Left colon (tissue), 2 donors: ENCODE measurements at regions not wholly inside any gene's neighbourhood (a gene's known extent, or its start where the extent isn't known, plus 50 kb on each side); places are given as distances from the start of the nearest gene placed in this dataset.
"Not testable (repeated sequence)": the region's sequence is repeated elsewhere in the genome, so short reads cannot be mapped to it uniquely, and the experiment has no call there.

Source experiments
- ATAC-seq: fragments of 200-7000 bp; cut with Tn5 transposase; one replicate; pipeline ENCODE4 v1.9.1; 2020; ENCODE audit warnings: mild to moderate bottlenecking, moderate library complexity
- DNase-seq, 2 donors: peaks; one replicate each; pipeline ENCODE4 v3.0.0-alpha.2; 2020
- intact Hi-C, 2 donors: fragments of 100-400 bp; cut with DNase I in 1 of 2; cut with micrococcal nuclease in 1 of 2; formaldehyde crosslinking; loops; one replicate each; pipeline versions ENCODE4 v1.11.2 to v1.14.0; 2022; cut with DNase I, micrococcal nuclease
- donor health status: DM: no; HTN: no; CAD: no.
- donor health status: DM: yes; HTN: yes; CAD: no.

GRCh38 chr11:11728386-11728785 is 106.6 kb upstream of the GALNT18 start:
- DNase-seq (no peak), ATAC-seq (no peak)
- intact Hi-C loops = no loop called here

GRCh38 chr11:11725438-11725837 is 103.6 kb upstream of the GALNT18 start:
- no peak for ATAC-seq
- DNase-seq = no peak
- intact Hi-C loops = no loop called here

- DNase-seq = no peak
- intact Hi-C loops = no loop called here
- no peak for ATAC-seq
Observed at GRCh38 chr11:11724994-11725393, 103.2 kb upstream of the GALNT18 start.

GRCh38 chr11:11722861-11723260 is 101.1 kb upstream of the GALNT18 start:
- no peak for ATAC-seq
- intact Hi-C loops = no loop called here
- DNase-seq = no peak

GRCh38 chr11:11722246-11722645 is 100.4 kb upstream of the GALNT18 start:
- ATAC-seq = no peak
- intact Hi-C loops = no loop called here
- DNase-seq = no peak

- DNase-seq (no peak), ATAC-seq (no peak)
- intact Hi-C loops = no loop called here
Observed at GRCh38 chr11:11718511-11718910, 96.7 kb upstream of the GALNT18 start.

- DNase-seq (no peak), ATAC-seq (no peak)
- intact Hi-C loops = no loop called here
Observed at GRCh38 chr11:11717064-11717725, 95.4 kb upstream of the GALNT18 start.

GRCh38 chr11:11715075-11715474 is 93.3 kb upstream of the GALNT18 start:
- DNase-seq, ATAC-seq, intact Hi-C loops: not testable (repeated sequence)

GRCh38 chr11:11710556-11710955 is 88.8 kb upstream of the GALNT18 start:
- intact Hi-C loops = no loop called here

GRCh38 chr11:11709447-11710239 is 87.8 kb upstream of the GALNT18 start:
- intact Hi-C loops = no loop called here

More at GRCh38 chr11:11710556-11710955, 88.8 kb upstream of the GALNT18 start:
- DNase-seq (no peak), ATAC-seq (no peak)

GRCh38 chr11:11708256-11708655 is 86.5 kb upstream of the GALNT18 start:
- intact Hi-C loops = no loop called here
- no peak for ATAC-seq
- DNase-seq = no peak

More at GRCh38 chr11:11709447-11710239, 87.8 kb upstream of the GALNT18 start:
- ATAC-seq (peak; percentile 93), DNase-seq (no peak)

- ATAC-seq (no peak), DNase-seq (no peak)
- intact Hi-C loops = no loop called here
Observed at GRCh38 chr11:11706028-11706427, 84.2 kb upstream of the GALNT18 start.

GRCh38 chr11:11703885-11704284 is 82.1 kb upstream of the GALNT18 start:
- intact Hi-C loops = no loop called here
- no peak for DNase-seq
- ATAC-seq = no peak

- intact Hi-C loops = no loop called here
- DNase-seq = no peak
- ATAC-seq = no peak
Observed at GRCh38 chr11:11701070-11701469, 79.3 kb upstream of the GALNT18 start.

GRCh38 chr11:11697796-11698195 is 76.0 kb upstream of the GALNT18 start:
- intact Hi-C loops = no loop called here
- no peak for ATAC-seq
- DNase-seq = no peak

- ATAC-seq = no peak
- intact Hi-C loops = no loop called here
- DNase-seq = no peak
Observed at GRCh38 chr11:11691296-11692151, 69.7 kb upstream of the GALNT18 start.

GRCh38 chr11:11681536-11681935 is 59.7 kb upstream of the GALNT18 start:
- no peak for ATAC-seq
- no peak for DNase-seq
- intact Hi-C loops = no loop called here

GRCh38 chr11:11677672-11678356 is 56.0 kb upstream of the GALNT18 start:
- intact Hi-C loops = no loop called here
- ATAC-seq (no peak), DNase-seq (no peak)

GRCh38 chr11:11675671-11676181 is 53.9 kb upstream of the GALNT18 start:
- no peak for ATAC-seq
- intact Hi-C loops = no loop called here
- no peak for DNase-seq
